Fibroblast of skin of right biceps (primary cell): ENCODE measurements at regions not wholly inside any gene's neighbourhood (a gene's known extent, or its start where the extent isn't known, plus 50 kb on each side); places are given as distances from the start of the nearest gene placed in this dataset.

ENCODE experiments used
- DNase-seq: peaks from one replicate; pipeline ENCODE4 v3.0.0-alpha.2; 2013

- DNase-seq: no peak
These were observed 724.1 kb upstream of the MEF2C start for GRCh38 chr5:89606939-89607534.

- DNase-seq: peak; percentile 9
These were observed 721.4 kb upstream of the MEF2C start for GRCh38 chr5:89604342-89604741.

GRCh38 chr5:89601880-89602279 lies 718.9 kb upstream of the MEF2C start:
- DNase-seq: no peak

- no peak for DNase-seq
These were observed 714.9 kb upstream of the MEF2C start for GRCh38 chr5:89597878-89598277.

GRCh38 chr5:89596821-89597220 lies 713.8 kb upstream of the MEF2C start:
- DNase-seq: peak; percentile 26

- DNase-seq: peak; percentile 94
These were observed 712.1 kb upstream of the MEF2C start for GRCh38 chr5:89595056-89595455.

- DNase-seq: peak; percentile 91
These were observed 701.5 kb upstream of the MEF2C start for GRCh38 chr5:89584339-89584956.

GRCh38 chr5:89583534-89583933 lies 700.5 kb upstream of the MEF2C start:
- DNase-seq: no peak

- peak; percentile 22 for DNase-seq
These were observed 699.9 kb upstream of the MEF2C start for GRCh38 chr5:89582768-89583339.

- DNase-seq: no peak
These were observed 698.0 kb upstream of the MEF2C start for GRCh38 chr5:89580976-89581375.

- no peak for DNase-seq
These were observed 692.3 kb upstream of the MEF2C start for GRCh38 chr5:89575319-89575718.

GRCh38 chr5:89573345-89573744 lies 690.4 kb upstream of the MEF2C start:
- DNase-seq: no peak

GRCh38 chr5:89572696-89573095 lies 689.7 kb upstream of the MEF2C start:
- peak; percentile 85 for DNase-seq

- DNase-seq: peak; percentile 12
These were observed 687.6 kb upstream of the MEF2C start for GRCh38 chr5:89570557-89570956.

GRCh38 chr5:89566340-89566739 lies 683.4 kb upstream of the MEF2C start:
- DNase-seq: no peak

- peak; percentile 20 for DNase-seq
These were observed 677.7 kb upstream of the MEF2C start for GRCh38 chr5:89560696-89561095.

- DNase-seq: peak; percentile 90
These were observed 673.4 kb upstream of the MEF2C start for GRCh38 chr5:89556215-89556913.

GRCh38 chr5:89546657-89547056 lies 663.7 kb upstream of the MEF2C start:
- DNase-seq: no peak

GRCh38 chr5:89545626-89546025 lies 662.6 kb upstream of the MEF2C start:
- no peak for DNase-seq

GRCh38 chr5:89545076-89545475 lies 662.1 kb upstream of the MEF2C start:
- no peak for DNase-seq

GRCh38 chr5:89542736-89543135 lies 659.8 kb upstream of the MEF2C start:
- DNase-seq: no peak

GRCh38 chr5:89537800-89538199 lies 654.8 kb upstream of the MEF2C start:
- no peak for DNase-seq

- DNase-seq: no peak
These were observed 653.0 kb upstream of the MEF2C start for GRCh38 chr5:89536020-89536419.

GRCh38 chr5:89535411-89535810 lies 652.4 kb upstream of the MEF2C start:
- DNase-seq: peak; percentile 26
